ENCODE measurements at regions not wholly inside any gene's neighbourhood (a gene's known extent, or its start where the extent isn't known, plus 50 kb on each side); places are given as distances from the start of the nearest gene placed in this dataset.

- TF ChIP-seq TAF1 (IDR thresholded peaks at IDR 0.05; ENCODE audit: low read depth) (no peak), EP300 (IDR thresholded peaks at IDR 0.05; ENCODE audit: borderline replicate concordance) (no peak), TEAD4 (IDR thresholded peaks at IDR 0.05) (no peak), FOXM1 (IDR thresholded peaks at IDR 0.05; ENCODE audit: borderline replicate concordance, low read depth) (no peak), TCF12 (IDR thresholded peaks at IDR 0.05; ENCODE audit: low read depth) (no peak), ZBTB7A (IDR thresholded peaks at IDR 0.05; ENCODE audit: low read depth) (no peak), RAD21 (IDR thresholded peaks at IDR 0.05; ENCODE audit: low read depth) (no peak), NFIC (IDR thresholded peaks at IDR 0.05) (no peak), EGR1 (IDR thresholded peaks at IDR 0.05) (no peak), CREB1 (IDR thresholded peaks at IDR 0.05; ENCODE audit: low read depth) (no peak), CEBPB (IDR thresholded peaks at IDR 0.05) (no peak), YY1 (IDR thresholded peaks at IDR 0.05; ENCODE audit: low read depth) (no peak), MAX (IDR thresholded peaks at IDR 0.05) (no peak)
- TF ChIP-seq, protein P1, sequence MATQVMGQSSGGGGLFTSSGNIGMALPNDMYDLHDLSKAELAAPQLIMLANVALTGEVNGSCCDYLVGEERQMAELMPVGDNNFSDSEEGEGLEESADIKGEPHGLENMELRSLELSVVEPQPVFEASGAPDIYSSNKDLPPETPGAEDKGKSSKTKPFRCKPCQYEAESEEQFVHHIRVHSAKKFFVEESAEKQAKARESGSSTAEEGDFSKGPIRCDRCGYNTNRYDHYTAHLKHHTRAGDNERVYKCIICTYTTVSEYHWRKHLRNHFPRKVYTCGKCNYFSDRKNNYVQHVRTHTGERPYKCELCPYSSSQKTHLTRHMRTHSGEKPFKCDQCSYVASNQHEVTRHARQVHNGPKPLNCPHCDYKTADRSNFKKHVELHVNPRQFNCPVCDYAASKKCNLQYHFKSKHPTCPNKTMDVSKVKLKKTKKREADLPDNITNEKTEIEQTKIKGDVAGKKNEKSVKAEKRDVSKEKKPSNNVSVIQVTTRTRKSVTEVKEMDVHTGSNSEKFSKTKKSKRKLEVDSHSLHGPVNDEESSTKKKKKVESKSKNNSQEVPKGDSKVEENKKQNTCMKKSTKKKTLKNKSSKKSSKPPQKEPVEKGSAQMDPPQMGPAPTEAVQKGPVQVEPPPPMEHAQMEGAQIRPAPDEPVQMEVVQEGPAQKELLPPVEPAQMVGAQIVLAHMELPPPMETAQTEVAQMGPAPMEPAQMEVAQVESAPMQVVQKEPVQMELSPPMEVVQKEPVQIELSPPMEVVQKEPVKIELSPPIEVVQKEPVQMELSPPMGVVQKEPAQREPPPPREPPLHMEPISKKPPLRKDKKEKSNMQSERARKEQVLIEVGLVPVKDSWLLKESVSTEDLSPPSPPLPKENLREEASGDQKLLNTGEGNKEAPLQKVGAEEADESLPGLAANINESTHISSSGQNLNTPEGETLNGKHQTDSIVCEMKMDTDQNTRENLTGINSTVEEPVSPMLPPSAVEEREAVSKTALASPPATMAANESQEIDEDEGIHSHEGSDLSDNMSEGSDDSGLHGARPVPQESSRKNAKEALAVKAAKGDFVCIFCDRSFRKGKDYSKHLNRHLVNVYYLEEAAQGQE (IDR thresholded peaks at IDR 0.05; ENCODE audit: low read depth) = no peak
- TF ChIP-seq, protein P2, sequence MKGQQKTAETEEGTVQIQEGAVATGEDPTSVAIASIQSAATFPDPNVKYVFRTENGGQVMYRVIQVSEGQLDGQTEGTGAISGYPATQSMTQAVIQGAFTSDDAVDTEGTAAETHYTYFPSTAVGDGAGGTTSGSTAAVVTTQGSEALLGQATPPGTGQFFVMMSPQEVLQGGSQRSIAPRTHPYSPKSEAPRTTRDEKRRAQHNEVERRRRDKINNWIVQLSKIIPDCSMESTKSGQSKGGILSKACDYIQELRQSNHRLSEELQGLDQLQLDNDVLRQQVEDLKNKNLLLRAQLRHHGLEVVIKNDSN (IDR thresholded peaks at IDR 0.05) = no peak
These were observed 141.8 kb downstream of the SMIM20 start for GRCh38 chr4:26055855-26056254.

- TF ChIP-seq NFIC (IDR thresholded peaks at IDR 0.05) = no peak
- no peak for TF ChIP-seq CREB1 (IDR thresholded peaks at IDR 0.05; ENCODE audit: low read depth)
- TF ChIP-seq CEBPB (IDR thresholded peaks at IDR 0.05) = no peak
- TF ChIP-seq MAX (IDR thresholded peaks at IDR 0.05) = no peak
- TF ChIP-seq EGR1 (IDR thresholded peaks at IDR 0.05) = no peak
- TF ChIP-seq, protein P2 (IDR thresholded peaks at IDR 0.05) = no peak
- TF ChIP-seq YY1 (IDR thresholded peaks at IDR 0.05; ENCODE audit: low read depth) = no peak
- TF ChIP-seq FOXM1 (IDR thresholded peaks at IDR 0.05; ENCODE audit: borderline replicate concordance, low read depth) = no peak
- TF ChIP-seq TCF12 (IDR thresholded peaks at IDR 0.05; ENCODE audit: low read depth) = no peak
- no peak for TF ChIP-seq RAD21 (IDR thresholded peaks at IDR 0.05; ENCODE audit: low read depth)
- no peak for TF ChIP-seq TEAD4 (IDR thresholded peaks at IDR 0.05)
These were observed 142.4 kb downstream of the SMIM20 start for GRCh38 chr4:26056406-26056805.

DNA sequence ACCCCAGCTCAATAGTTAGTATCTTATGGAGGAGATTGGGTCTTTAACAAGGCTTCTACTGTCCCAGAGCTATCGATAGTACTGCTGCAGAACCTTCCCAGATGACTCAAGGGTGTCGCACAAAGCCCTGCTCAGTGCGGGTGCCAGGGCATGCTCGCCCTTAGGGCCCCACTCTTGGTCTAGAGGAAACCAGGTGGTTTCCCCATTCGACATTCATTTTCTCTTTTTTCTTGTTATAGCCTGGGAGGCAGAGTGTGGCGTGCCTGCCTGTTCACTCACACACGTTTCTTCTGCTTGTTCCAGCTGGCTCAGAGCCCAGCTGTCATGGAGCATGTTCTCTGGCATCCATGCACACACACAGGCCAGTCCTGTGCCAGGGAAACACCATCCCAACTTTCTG, 144.5 kb downstream of the SMIM20 start:
- TF ChIP-seq ZBTB7A (IDR thresholded peaks at IDR 0.05; ENCODE audit: low read depth) (no peak), YY1 (IDR thresholded peaks at IDR 0.05; ENCODE audit: low read depth) (no peak), FOXM1 (IDR thresholded peaks at IDR 0.05; ENCODE audit: borderline replicate concordance, low read depth) (no peak), TCF12 (IDR thresholded peaks at IDR 0.05; ENCODE audit: low read depth) (no peak), NFIC (IDR thresholded peaks at IDR 0.05) (no peak), EGR1 (IDR thresholded peaks at IDR 0.05) (no peak), CEBPB (IDR thresholded peaks at IDR 0.05) (no peak), CREB1 (IDR thresholded peaks at IDR 0.05; ENCODE audit: low read depth) (no peak), EP300 (IDR thresholded peaks at IDR 0.05; ENCODE audit: borderline replicate concordance) (no peak), MAX (IDR thresholded peaks at IDR 0.05) (no peak), RAD21 (IDR thresholded peaks at IDR 0.05; ENCODE audit: low read depth) (no peak), TEAD4 (IDR thresholded peaks at IDR 0.05) (no peak)
- TF ChIP-seq, protein P2 (IDR thresholded peaks at IDR 0.05) = no peak
- TF ChIP-seq, protein P1 (IDR thresholded peaks at IDR 0.05; ENCODE audit: low read depth) = no peak

GRCh38 chr4:26059391-26060154, 145.6 kb downstream of the SMIM20 start:
- TF ChIP-seq YY1 (IDR thresholded peaks at IDR 0.05; ENCODE audit: low read depth) = no peak
- TF ChIP-seq RAD21 (IDR thresholded peaks at IDR 0.05; ENCODE audit: low read depth) = no peak
- no peak for TF ChIP-seq FOXM1 (IDR thresholded peaks at IDR 0.05; ENCODE audit: borderline replicate concordance, low read depth)
- no peak for TF ChIP-seq MAX (IDR thresholded peaks at IDR 0.05)

DNA sequence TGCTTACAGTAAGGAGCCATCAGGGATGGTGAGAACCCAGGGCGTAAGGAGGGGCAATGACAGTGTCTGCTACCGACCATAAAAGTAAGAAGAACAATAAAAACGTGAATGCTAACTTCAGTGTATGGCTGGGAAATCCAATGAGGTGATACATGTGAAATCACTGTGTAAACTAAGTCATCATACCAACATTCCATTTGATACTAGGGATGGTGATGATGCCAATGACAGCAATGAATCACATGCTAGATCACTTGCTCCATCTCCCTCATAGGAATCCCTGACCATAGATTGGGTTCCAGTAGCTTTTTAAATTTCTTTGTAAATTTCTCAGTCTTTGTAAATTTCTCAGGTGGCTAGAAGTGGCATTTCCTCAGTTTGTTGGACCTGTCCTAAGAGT, 146.3 kb downstream of the SMIM20 start:
- TF ChIP-seq TCF12 (IDR thresholded peaks at IDR 0.05; ENCODE audit: low read depth) (no peak), MAX (IDR thresholded peaks at IDR 0.05) (no peak), YY1 (IDR thresholded peaks at IDR 0.05; ENCODE audit: low read depth) (no peak), TEAD4 (IDR thresholded peaks at IDR 0.05) (no peak), CREB1 (IDR thresholded peaks at IDR 0.05; ENCODE audit: low read depth) (no peak), RAD21 (IDR thresholded peaks at IDR 0.05; ENCODE audit: low read depth) (no peak), EGR1 (IDR thresholded peaks at IDR 0.05) (no peak), NFIC (IDR thresholded peaks at IDR 0.05) (no peak), EP300 (IDR thresholded peaks at IDR 0.05; ENCODE audit: borderline replicate concordance) (no peak), FOXM1 (IDR thresholded peaks at IDR 0.05; ENCODE audit: borderline replicate concordance, low read depth) (no peak), TAF1 (IDR thresholded peaks at IDR 0.05; ENCODE audit: low read depth) (no peak), ZBTB7A (IDR thresholded peaks at IDR 0.05; ENCODE audit: low read depth) (no peak)
- TF ChIP-seq, protein P1 (IDR thresholded peaks at IDR 0.05; ENCODE audit: low read depth) = no peak
- TF ChIP-seq, protein P2 (IDR thresholded peaks at IDR 0.05) = no peak
